ENCODE measurements at regions not wholly inside any gene's neighbourhood (a gene's known extent, or its start where the extent isn't known, plus 50 kb on each side); places are given as distances from the start of the nearest gene placed in this dataset.

- TF ChIP-seq POLR2A (IDR thresholded peaks at IDR 0.05) (no peak), CTCF (IDR thresholded peaks at IDR 0.05) (no peak)
These were observed 401.3 kb upstream of the CFAP20DC start for GRCh38 chr3:59450946-59451763.

Data from lower leg skin (tissue), 3 donors.